ENCODE measurements at regions not wholly inside any gene's neighbourhood (a gene's known extent, or its start where the extent isn't known, plus 50 kb on each side); places are given as distances from the start of the nearest gene placed in this dataset.

DNA sequence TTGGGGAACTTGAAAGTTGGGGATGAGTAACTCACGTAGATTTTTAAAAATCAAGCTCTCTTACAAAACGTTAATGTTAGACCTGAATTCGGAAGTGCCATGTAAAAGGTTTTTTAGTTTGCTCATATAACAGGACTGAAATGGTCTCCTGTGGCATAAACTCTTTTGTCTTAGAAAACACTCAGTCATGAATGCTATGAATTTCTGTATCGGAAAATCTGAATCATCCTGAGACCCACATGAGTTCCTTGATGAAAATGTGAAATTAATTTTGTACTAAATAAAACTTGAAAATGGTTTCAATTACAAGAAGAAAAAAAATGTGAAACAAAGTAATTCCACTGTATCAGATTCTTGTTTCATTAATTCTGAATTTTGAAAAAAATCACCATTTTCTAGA lies 134.8 kb upstream of the BMPER start:
- CTCF ChIA-PET, result no interaction called here

DNA sequence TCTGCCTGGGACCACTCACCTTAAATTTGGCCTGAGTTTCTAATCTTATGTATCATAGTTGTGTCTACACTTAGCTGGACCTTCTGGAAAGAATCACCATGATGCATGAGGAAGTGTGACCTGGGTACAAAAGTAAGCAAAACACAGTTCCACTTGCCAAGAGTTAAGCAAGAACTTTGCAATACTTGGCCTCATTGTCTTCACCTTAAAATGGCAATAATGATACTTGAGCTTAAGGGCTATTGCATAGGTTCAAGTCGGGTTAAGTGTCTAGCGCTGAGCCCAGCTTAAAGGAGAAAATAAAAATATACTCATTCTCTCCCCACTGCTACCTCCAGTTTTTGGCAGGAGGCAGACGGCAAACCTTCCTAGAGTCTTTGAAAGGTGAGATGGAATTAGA lies 133.9 kb upstream of the BMPER start:
- POLR2A ChIA-PET, result no interaction called here
- no peak for DNase-seq (ENCODE audit: low read depth, low spot score)

More for the DNA sequence above, 134.8 kb upstream of the BMPER start:
- POLR2A ChIA-PET, result no interaction called here
- no peak overlapping the region for H3K27ac ChIP-seq (ENCODE audit: low read depth, low read length)
- no peak for DNase-seq (ENCODE audit: low read depth, low spot score)
- TF ChIP-seq, protein P1, sequence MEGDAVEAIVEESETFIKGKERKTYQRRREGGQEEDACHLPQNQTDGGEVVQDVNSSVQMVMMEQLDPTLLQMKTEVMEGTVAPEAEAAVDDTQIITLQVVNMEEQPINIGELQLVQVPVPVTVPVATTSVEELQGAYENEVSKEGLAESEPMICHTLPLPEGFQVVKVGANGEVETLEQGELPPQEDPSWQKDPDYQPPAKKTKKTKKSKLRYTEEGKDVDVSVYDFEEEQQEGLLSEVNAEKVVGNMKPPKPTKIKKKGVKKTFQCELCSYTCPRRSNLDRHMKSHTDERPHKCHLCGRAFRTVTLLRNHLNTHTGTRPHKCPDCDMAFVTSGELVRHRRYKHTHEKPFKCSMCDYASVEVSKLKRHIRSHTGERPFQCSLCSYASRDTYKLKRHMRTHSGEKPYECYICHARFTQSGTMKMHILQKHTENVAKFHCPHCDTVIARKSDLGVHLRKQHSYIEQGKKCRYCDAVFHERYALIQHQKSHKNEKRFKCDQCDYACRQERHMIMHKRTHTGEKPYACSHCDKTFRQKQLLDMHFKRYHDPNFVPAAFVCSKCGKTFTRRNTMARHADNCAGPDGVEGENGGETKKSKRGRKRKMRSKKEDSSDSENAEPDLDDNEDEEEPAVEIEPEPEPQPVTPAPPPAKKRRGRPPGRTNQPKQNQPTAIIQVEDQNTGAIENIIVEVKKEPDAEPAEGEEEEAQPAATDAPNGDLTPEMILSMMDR (IDR thresholded peaks at IDR 0.05; ENCODE audit: low read depth, low read length), result no peak
- H3K4me3 ChIP-seq (ENCODE audit: low read depth, low read length), result no peak overlapping the region
- no peaks in the 10 kb centered on the region for H3K27me3 ChIP-seq (ENCODE audit: control insufficient read depth, insufficient read depth, low read length)
- H3K9me3 ChIP-seq (ENCODE audit: control insufficient read depth, insufficient read depth, low read length), result no peaks in the 10 kb centered on the region

DNA sequence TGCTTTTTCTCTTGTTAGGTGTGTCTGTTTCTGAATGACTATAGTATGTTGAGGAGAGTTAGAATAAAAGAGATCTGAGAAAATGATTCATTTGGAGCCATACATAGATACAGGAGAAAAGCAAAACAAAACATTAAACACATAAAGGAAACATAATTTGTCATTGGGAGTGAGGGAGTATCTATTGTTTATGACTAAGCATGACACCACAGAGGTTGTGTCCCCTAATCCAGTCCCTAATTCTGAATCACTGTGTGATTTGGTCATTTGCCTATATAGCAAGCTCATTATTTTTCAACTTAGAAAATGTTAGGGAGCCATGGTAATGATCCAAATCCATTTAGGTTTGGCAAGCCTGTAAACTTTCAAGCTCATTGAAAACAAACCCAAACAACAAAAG lies 132.3 kb upstream of the BMPER start:
- Histone ChIP-seq H3K4me3 (ENCODE audit: low read depth, low read length) (no peak overlapping the region), H3K27me3 (ENCODE audit: control insufficient read depth, insufficient read depth, low read length) (no peaks in the 10 kb centered on the region), H3K9me3 (ENCODE audit: control insufficient read depth, insufficient read depth, low read length) (no peaks in the 10 kb centered on the region), H3K27ac (ENCODE audit: low read depth, low read length) (no peak overlapping the region)
- CTCF ChIA-PET, result no interaction called here
- DNase-seq (ENCODE audit: low read depth, low spot score), result no peak
- POLR2A ChIA-PET, result no interaction called here
- TF ChIP-seq, protein P1 (IDR thresholded peaks at IDR 0.05; ENCODE audit: low read depth, low read length), result no peak

More for the DNA sequence above, 133.9 kb upstream of the BMPER start:
- CTCF ChIA-PET, result no interaction called here
- Histone ChIP-seq H3K4me3 (ENCODE audit: low read depth, low read length) (no peak overlapping the region), H3K27me3 (ENCODE audit: control insufficient read depth, insufficient read depth, low read length) (no peaks in the 10 kb centered on the region), H3K27ac (ENCODE audit: low read depth, low read length) (no peak overlapping the region), H3K9me3 (ENCODE audit: control insufficient read depth, insufficient read depth, low read length) (no peaks in the 10 kb centered on the region)
- TF ChIP-seq, protein P1 (IDR thresholded peaks at IDR 0.05; ENCODE audit: low read depth, low read length), result no peak

DNA sequence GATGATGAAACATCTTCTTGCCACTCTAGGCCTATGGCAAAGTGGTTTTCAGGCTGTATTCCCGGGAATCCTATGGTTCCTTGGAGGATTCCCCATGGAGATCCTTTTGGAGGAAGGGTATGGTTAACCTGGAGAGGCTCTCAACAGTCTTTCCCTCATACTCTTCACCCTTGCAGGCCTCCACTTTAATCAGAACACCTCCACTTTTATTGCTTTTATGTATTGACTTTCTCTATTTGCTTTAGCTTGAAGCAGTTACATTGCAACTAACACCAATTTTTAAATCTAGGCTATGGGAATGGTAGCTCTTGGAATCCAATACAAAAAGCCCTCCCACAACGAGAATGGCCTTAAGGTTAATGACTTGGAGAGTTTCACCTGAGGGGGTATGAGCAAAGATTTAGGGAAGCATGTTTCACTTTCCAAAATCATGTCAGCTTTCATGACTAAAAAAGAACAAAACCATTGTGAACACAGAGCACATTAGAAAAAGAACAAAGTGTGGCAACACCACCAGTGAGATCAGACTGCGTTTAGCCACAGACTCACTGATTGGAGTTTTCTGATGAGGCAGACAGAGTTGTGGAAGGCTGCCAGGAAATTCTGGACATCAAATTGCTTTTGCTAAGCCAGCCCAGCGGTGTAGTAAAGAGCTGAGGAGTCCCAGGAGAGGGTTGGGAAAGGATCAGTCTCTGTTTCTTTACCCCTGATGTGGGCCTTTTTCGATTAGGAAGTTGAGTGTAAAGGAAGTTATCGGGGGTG lies 130.4 kb upstream of the BMPER start:
- TF ChIP-seq, protein P1 (IDR thresholded peaks at IDR 0.05; ENCODE audit: low read depth, low read length), result no peak
- H3K27me3 ChIP-seq (ENCODE audit: control insufficient read depth, insufficient read depth, low read length), result peaks cover 2% of the 10 kb centered on the region
- peak; percentile 26 for DNase-seq (ENCODE audit: low read depth, low spot score)
- H3K4me3 ChIP-seq (ENCODE audit: low read depth, low read length), result no peak overlapping the region
- ChIA-PET POLR2A (no interaction called here), CTCF (interaction anchor here (0.8 kb wide), 1 partner anchor 33 kb away, joined by 3 read pairs; no protein-coding TSS in a partner anchor)
- no peaks in the 10 kb centered on the region for H3K9me3 ChIP-seq (ENCODE audit: control insufficient read depth, insufficient read depth, low read length)
- no peak overlapping the region for H3K27ac ChIP-seq (ENCODE audit: low read depth, low read length)

DNA sequence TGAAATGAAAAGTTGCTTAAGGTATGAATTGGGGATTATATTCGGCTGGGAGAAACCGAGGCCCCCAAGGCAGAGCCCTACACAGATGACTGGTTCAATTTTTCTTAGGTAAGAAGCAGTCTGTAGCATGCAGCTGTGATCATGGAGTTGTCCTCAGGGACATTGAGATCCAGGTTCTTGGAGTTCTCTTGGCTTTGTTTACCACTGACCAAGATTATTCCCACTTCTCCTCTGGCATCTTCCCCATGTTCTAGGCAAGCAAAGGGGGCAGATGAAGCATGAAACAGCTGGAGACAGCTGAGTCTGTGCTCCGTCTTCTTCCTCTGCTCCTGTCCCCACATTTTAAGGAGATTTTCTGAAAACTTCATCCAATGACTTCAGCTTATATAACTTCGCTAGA lies 129.5 kb upstream of the BMPER start:
- Histone ChIP-seq H3K27ac (ENCODE audit: low read depth, low read length) (no peak overlapping the region), H3K4me3 (ENCODE audit: low read depth, low read length) (no peak overlapping the region), H3K9me3 (ENCODE audit: control insufficient read depth, insufficient read depth, low read length) (no peaks in the 10 kb centered on the region), H3K27me3 (ENCODE audit: control insufficient read depth, insufficient read depth, low read length) (peaks cover 2% of the 10 kb centered on the region)
- CTCF ChIA-PET, result no interaction called here
- POLR2A ChIA-PET, result no interaction called here
- no peak for DNase-seq (ENCODE audit: low read depth, low spot score)
- TF ChIP-seq, protein P1 (IDR thresholded peaks at IDR 0.05; ENCODE audit: low read depth, low read length), result no peak

Data from AG04450 (cell line).